ENCODE measurements at regions not wholly inside any gene's neighbourhood (a gene's known extent, or its start where the extent isn't known, plus 50 kb on each side); places are given as distances from the start of the nearest gene placed in this dataset.

DNA sequence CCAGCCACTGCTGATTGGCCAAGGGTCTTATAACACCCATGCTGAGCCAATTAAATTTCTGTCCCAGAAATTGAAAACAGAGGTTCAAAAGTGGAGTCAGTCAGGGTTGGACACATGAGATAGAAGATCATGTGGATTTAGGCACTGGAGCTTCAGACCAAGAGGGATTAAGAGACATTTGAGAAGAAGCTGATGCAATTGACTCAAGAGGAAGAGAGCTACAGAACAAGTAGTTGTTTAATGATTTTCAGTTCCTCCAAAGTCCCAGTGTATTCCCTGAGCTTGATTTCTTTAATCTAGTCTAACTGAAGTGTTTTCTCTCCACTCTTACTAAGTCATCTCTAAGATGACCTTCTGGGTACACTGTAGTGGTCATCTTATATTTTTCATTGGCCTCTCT lies 227.1 kb downstream of the DUSP10 start:
- no peak overlapping the region for H3K9ac ChIP-seq (ENCODE audit: insufficient read depth, low read depth, low read length)
- no peak overlapping the region for H3K27ac ChIP-seq (ENCODE audit: extremely low read length, insufficient read depth, low read length)
- intact Hi-C loops (cut with micrococcal nuclease; ENCODE audit: unreplicated experiment) (no loop called here), in situ Hi-C loops (cut with HindIII; ENCODE audit: extremely low pct_ligation_motif_present, low pct_unique_long_range_greater_than_20kb) (no loop called here)
- no peak overlapping the region for H2AFZ ChIP-seq (ENCODE audit: low read length)
- CTCF ChIA-PET (ENCODE audit: low intra/inter-chr PET ratio, low total read pairs), result no interaction called here
- POLR2A ChIA-PET, result no interaction called here
- no peak overlapping the region for H3K4me2 ChIP-seq (ENCODE audit: low read depth, low read length)
- H3K79me2 ChIP-seq (ENCODE audit: insufficient read depth, low read length), result no peaks in the 10 kb centered on the region
- no peaks in the 10 kb centered on the region for H3K4me1 ChIP-seq (ENCODE audit: insufficient read depth, low read length)
- H3K27me3 ChIP-seq (ENCODE audit: control insufficient read depth in 1 of 2, insufficient read depth in 2 of 2, low read length in 2 of 2), result no peaks in the 10 kb centered on the region
- FAIRE-seq, result no peak
- no peaks in the 10 kb centered on the region for H4K20me1 ChIP-seq (ENCODE audit: insufficient read depth, low read length)
- no peak for ATAC-seq
- TF ChIP-seq BORCS8-MEF2B (CRISPR knock-in tag; IDR thresholded peaks at IDR 0.05) (no peak), ATM (IDR thresholded peaks at IDR 0.05; ENCODE audit: borderline replicate concordance) (no peak), NFYB (CRISPR knock-in tag; IDR thresholded peaks at IDR 0.05) (no peak), NCOR1 (IDR thresholded peaks at IDR 0.05; ENCODE audit: borderline replicate concordance, low read length) (no peak), ZNF615 (CRISPR knock-in tag; IDR thresholded peaks at IDR 0.05; ENCODE audit: borderline replicate concordance) (no peak), NFKBIZ (CRISPR knock-in tag; IDR thresholded peaks at IDR 0.05) (no peak), NFE2 (CRISPR knock-in tag; IDR thresholded peaks at IDR 0.05) (no peak), MLLT10 (CRISPR knock-in tag; IDR thresholded peaks at IDR 0.05) (no peak), ZNF207 (IDR thresholded peaks at IDR 0.05; ENCODE audit: borderline replicate concordance) (no peak), ZNF616 (CRISPR knock-in tag; IDR thresholded peaks at IDR 0.05; ENCODE audit: low read depth) (no peak)
- TF ChIP-seq, protein P1, sequence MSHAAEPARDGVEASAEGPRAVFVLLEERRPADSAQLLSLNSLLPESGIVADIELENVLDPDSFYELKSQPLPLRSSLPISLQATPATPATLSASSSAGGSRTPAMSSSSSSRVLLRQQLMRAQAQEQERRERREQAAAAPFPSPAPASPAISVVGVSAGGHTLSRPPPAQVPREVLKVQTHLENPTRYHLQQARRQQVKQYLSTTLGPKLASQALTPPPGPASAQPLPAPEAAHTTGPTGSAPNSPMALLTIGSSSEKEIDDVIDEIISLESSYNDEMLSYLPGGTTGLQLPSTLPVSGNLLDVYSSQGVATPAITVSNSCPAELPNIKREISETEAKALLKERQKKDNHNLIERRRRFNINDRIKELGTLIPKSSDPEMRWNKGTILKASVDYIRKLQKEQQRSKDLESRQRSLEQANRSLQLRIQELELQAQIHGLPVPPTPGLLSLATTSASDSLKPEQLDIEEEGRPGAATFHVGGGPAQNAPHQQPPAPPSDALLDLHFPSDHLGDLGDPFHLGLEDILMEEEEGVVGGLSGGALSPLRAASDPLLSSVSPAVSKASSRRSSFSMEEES (CRISPR knock-in tag; IDR thresholded peaks at IDR 0.05), result no peak
- TF ChIP-seq, protein P2, sequence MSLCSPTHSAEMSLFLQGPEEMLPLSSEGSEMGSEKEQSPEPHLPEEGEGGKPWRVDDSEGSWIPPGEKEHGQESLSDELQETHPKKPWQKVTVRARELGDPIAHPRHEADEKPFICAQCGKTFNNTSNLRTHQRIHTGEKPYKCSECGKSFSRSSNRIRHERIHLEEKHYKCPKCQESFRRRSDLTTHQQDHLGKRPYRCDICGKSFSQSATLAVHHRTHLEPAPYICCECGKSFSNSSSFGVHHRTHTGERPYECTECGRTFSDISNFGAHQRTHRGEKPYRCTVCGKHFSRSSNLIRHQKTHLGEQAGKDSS (CRISPR knock-in tag; IDR thresholded peaks at IDR 0.05; ENCODE audit: borderline replicate concordance, low read depth), result no peak
- TF ChIP-seq, protein P3, sequence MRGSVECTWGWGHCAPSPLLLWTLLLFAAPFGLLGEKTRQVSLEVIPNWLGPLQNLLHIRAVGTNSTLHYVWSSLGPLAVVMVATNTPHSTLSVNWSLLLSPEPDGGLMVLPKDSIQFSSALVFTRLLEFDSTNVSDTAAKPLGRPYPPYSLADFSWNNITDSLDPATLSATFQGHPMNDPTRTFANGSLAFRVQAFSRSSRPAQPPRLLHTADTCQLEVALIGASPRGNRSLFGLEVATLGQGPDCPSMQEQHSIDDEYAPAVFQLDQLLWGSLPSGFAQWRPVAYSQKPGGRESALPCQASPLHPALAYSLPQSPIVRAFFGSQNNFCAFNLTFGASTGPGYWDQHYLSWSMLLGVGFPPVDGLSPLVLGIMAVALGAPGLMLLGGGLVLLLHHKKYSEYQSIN (CRISPR knock-in tag; IDR thresholded peaks at IDR 0.05; ENCODE audit: borderline replicate concordance), result no peak
- no peaks in the 10 kb centered on the region for H3K9me3 ChIP-seq (ENCODE audit: low read length)
- no peak overlapping the region for H3K4me3 ChIP-seq (replicated peaks in 1 of 3; ENCODE audit: insufficient read depth in 1 of 3, low read depth in 2 of 3, low read length in 3 of 3)
- no peak for DNase-seq (ENCODE audit: low spot score)
- BruUV-seq (replicated peaks), result no TSS peak
- no peaks in the 10 kb centered on the region for H3K36me3 ChIP-seq (replicated peaks in 1 of 2; ENCODE audit: control insufficient read depth in 1 of 2, insufficient read depth in 2 of 2, low read length in 2 of 2)

All from HepG2 (cell line).